Transverse colon (tissue), 4 donors: ENCODE measurements at regions not wholly inside any gene's neighbourhood (a gene's known extent, or its start where the extent isn't known, plus 50 kb on each side); places are given as distances from the start of the nearest gene placed in this dataset.

Experiments used
- DNase-seq: peaks from one replicate; pipeline ENCODE4 v3.0.0-alpha.2; 2019
- H3K27ac ChIP-seq, 4 donors: fragments of 200-600 bp; sonication (generic); 2 replicates each; pipeline ENCODE4 v1.5.1; 2016 to 2018; ENCODE audit warnings: inconsistent platforms in 4 of 4
- H3K27me3 ChIP-seq: fragments of 200-600 bp; sonication (generic); 2 replicates; pipeline ENCODE4 v1.5.1; 2017; ENCODE audit warnings: inconsistent platforms
- H3K36me3 ChIP-seq, 4 donors: fragments of 200-600 bp; sonication (generic); 2 replicates each; pipeline ENCODE4 v1.5.1; 2017 to 2019; ENCODE audit warnings: inconsistent platforms in 4 of 4
- H3K4me1 ChIP-seq, 4 donors: fragments of 200-600 bp; sonication (generic); 2 replicates each; pipeline ENCODE4 v1.5.1; 2017 to 2020; ENCODE audit warnings: inconsistent platforms in 4 of 4
- H3K4me3 ChIP-seq, 4 donors: fragments of 200-600 bp; sonication (generic); 1 replicate in 1 of 4; 2 replicates in 3 of 4; pipeline versions ENCODE4 v1.5.1 to v1.6.1; 2017 to 2019; ENCODE audit warnings: inconsistent platforms in 4 of 4
- H3K9me3 ChIP-seq, 2 donors: fragments of 200-600 bp; sonication (generic); 2 replicates each; pipeline ENCODE4 v1.5.1; 2017 to 2019; ENCODE audit warnings: inconsistent platforms in 2 of 2
- CTCF ChIP-seq, 5 experiments: fragments of 200-600 bp in 3 of 5; fragments of 450-650 bp in 2 of 5; sonication (generic) in 3 of 5; IDR thresholded peaks; 1 replicate in 2 of 5; 2 replicates in 3 of 5; pipeline ENCODE4 v1.5.1; 2016 to 2017; ENCODE audit warnings: antibody characterized with exemption in 5 of 5, inconsistent platforms in 3 of 5, mild to moderate bottlenecking in 2 of 5, moderate library complexity in 1 of 5
- EP300 ChIP-seq: sonication (generic); formaldehyde crosslinking; IDR thresholded peaks from one replicate; pipeline ENCODE4 v1.6.1; 2017; ENCODE audit warnings: antibody characterized with exemption, low read depth
- POLR2A ChIP-seq: fragments of 450-650 bp; IDR thresholded peaks from one replicate; pipeline ENCODE4 v1.6.1; 2016; ENCODE audit warnings: antibody characterized with exemption, mild to moderate bottlenecking, moderate library complexity
- POLR2AphosphoS5 ChIP-seq, 3 donors: sonication (generic); formaldehyde crosslinking; IDR thresholded peaks; one replicate each; pipeline ENCODE4 v1.6.1; 2016; ENCODE audit warnings: antibody characterized with exemption in 3 of 3
- WGBS, 2 donors: methylation state at CpG; one replicate each; pipeline ENCODE4 v1.1.5; 2018; ENCODE audit warnings: low coverage in 1 of 2; 5-methylcytosine and 5-hydroxymethylcytosine counted together
- in situ Hi-C, 4 donors: fragments of 200-750 bp; cut with MboI; loops; one replicate each; pipeline versions ENCODE4 v1.15.0 to v1.15.1; 2017; ENCODE audit warnings: low sequenced_read_pairs in 3 of 4, low pct_ligation_motif_present in 1 of 4, low pct_unique_long_range_greater_than_20kb in 1 of 4
- intact Hi-C: fragments of 100-400 bp; cut with DNase I; formaldehyde crosslinking; loops from one replicate; pipeline ENCODE4 v1.15.1; 2023; ENCODE audit warnings: low total_unique reads

- Histone ChIP-seq H3K27ac (no peak overlapping the region), H3K4me3 (no peak overlapping the region), H3K4me1 (no peaks in the 10 kb centered on the region), H3K9me3 (no peaks in the 10 kb centered on the region), H3K36me3 (no peaks in the 10 kb centered on the region), H3K27me3 (no peaks in the 10 kb centered on the region)
- no peak for DNase-seq
- in situ Hi-C loops (no loop called here), intact Hi-C loops (no loop called here)
- no peak for TF ChIP-seq POLR2A
- no peak for TF ChIP-seq EP300
- TF ChIP-seq POLR2AphosphoS5 (IDR thresholded peaks at IDR 0.05), result no peak
- TF ChIP-seq CTCF (IDR thresholded peaks at IDR 0.05), result no peak
Measured at GRCh38 chr6:77021232-77021631, 442.1 kb downstream of the HTR1B start.

GRCh38 chr6:77019081-77019480 is 444.2 kb downstream of the HTR1B start:
- no peak overlapping the region for H3K4me3 ChIP-seq
- no peaks in the 10 kb centered on the region for H3K36me3 ChIP-seq
- DNase-seq, result no peak
- intact Hi-C loops, result no loop called here
- no peaks in the 10 kb centered on the region for H3K27me3 ChIP-seq
- H3K9me3 ChIP-seq, result no peaks in the 10 kb centered on the region
- in situ Hi-C loops, result no loop called here
- TF ChIP-seq CTCF (IDR thresholded peaks at IDR 0.05) (no peak), POLR2A (no peak), EP300 (no peak), POLR2AphosphoS5 (IDR thresholded peaks at IDR 0.05) (no peak)
- 52 to 66% methylated on average over 3 of the region's 3 CpGs for WGBS, 2 donors
- no peak overlapping the region for H3K27ac ChIP-seq
- no peaks in the 10 kb centered on the region for H3K4me1 ChIP-seq

- Histone ChIP-seq H3K9me3 (no peaks in the 10 kb centered on the region), H3K27ac (no peak overlapping the region), H3K4me3 (no peak overlapping the region), H3K4me1 (no peaks in the 10 kb centered on the region), H3K36me3 (no peaks in the 10 kb centered on the region), H3K27me3 (no peaks in the 10 kb centered on the region)
- TF ChIP-seq POLR2AphosphoS5 (IDR thresholded peaks at IDR 0.05) (no peak), EP300 (no peak), POLR2A (no peak), CTCF (IDR thresholded peaks at IDR 0.05) (no peak)
- WGBS, 2 donors, result 67 to 75% methylated on average over 2 of the region's 2 CpGs
- DNase-seq, result no peak
- intact Hi-C loops, result no loop called here
- in situ Hi-C loops, result no loop called here
Measured at GRCh38 chr6:77017537-77017936, 445.8 kb downstream of the HTR1B start.

GRCh38 chr6:77015350-77015749 is 447.9 kb downstream of the HTR1B start:
- Histone ChIP-seq H3K9me3 (no peaks in the 10 kb centered on the region), H3K27me3 (no peaks in the 10 kb centered on the region), H3K36me3 (no peaks in the 10 kb centered on the region), H3K4me3 (no peak overlapping the region), H3K27ac (no peak overlapping the region), H3K4me1 (no peaks in the 10 kb centered on the region)
- no peak for DNase-seq
- 37 to 43% methylated on average over 1 of the region's 1 CpG for WGBS, 2 donors
- in situ Hi-C loops (no loop called here), intact Hi-C loops (no loop called here)
- TF ChIP-seq POLR2AphosphoS5 (IDR thresholded peaks at IDR 0.05) (no peak), POLR2A (no peak), EP300 (no peak), CTCF (IDR thresholded peaks at IDR 0.05) (no peak)
